ENCODE measurements at regions not wholly inside any gene's neighbourhood (a gene's known extent, or its start where the extent isn't known, plus 50 kb on each side); places are given as distances from the start of the nearest gene placed in this dataset.

GRCh38 chr9:71191708-71192107 is 70.3 kb upstream of the TRPM3 start:
- Mint-ChIP-seq H3K4me3 (no peak overlapping the region), H3K27me3 (no peaks in the 10 kb centered on the region), H3K4me1 (ENCODE audit: low read depth in 2 of 2) (no peaks in the 10 kb centered on the region), H3K27ac (no peak overlapping the region), H3K9me3 (peaks cover 3 to 7% of the 10 kb centered on the region in 2 donors), H3K36me3 (ENCODE audit: insufficient read depth) (no peaks in the 10 kb centered on the region)
- ATAC-seq (replicated peaks) (no peak), DNase-seq (no peak)

GRCh38 chr9:71183251-71183650 is 61.8 kb upstream of the TRPM3 start:
- Mint-ChIP-seq H3K4me1 (ENCODE audit: low read depth in 2 of 2) (no peaks in the 10 kb centered on the region), H3K27me3 (peaks cover 6 to 7% of the 10 kb centered on the region in 2 donors), H3K9me3 (no peaks in the 10 kb centered on the region), H3K4me3 (no peak overlapping the region), H3K27ac (no peak overlapping the region), H3K36me3 (ENCODE audit: insufficient read depth) (no peaks in the 10 kb centered on the region)
- no peak for ATAC-seq (replicated peaks)
- no peak for DNase-seq

- Mint-ChIP-seq H3K27me3 (peaks cover 6 to 7% of the 10 kb centered on the region in 2 donors), H3K4me3 (no peak overlapping the region), H3K4me1 (ENCODE audit: low read depth in 2 of 2) (no peaks in the 10 kb centered on the region), H3K9me3 (peaks cover 6 to 8% of the 10 kb centered on the region in 2 donors), H3K27ac (no peak overlapping the region), H3K36me3 (ENCODE audit: insufficient read depth) (no peaks in the 10 kb centered on the region)
- no peak for DNase-seq
- no peak for ATAC-seq (replicated peaks)
Measured at GRCh38 chr9:71179183-71179582, 57.8 kb upstream of the TRPM3 start.

- Mint-ChIP-seq H3K27me3 (peaks cover 6 to 7% of the 10 kb centered on the region in 2 donors), H3K4me1 (ENCODE audit: low read depth in 2 of 2) (no peaks in the 10 kb centered on the region), H3K36me3 (ENCODE audit: insufficient read depth) (no peaks in the 10 kb centered on the region), H3K4me3 (no peak overlapping the region), H3K27ac (no peak overlapping the region), H3K9me3 (peaks cover 6 to 8% of the 10 kb centered on the region in 2 donors)
- DNase-seq (no peak), ATAC-seq (replicated peaks) (no peak)
Measured at GRCh38 chr9:71177901-71178300, 56.5 kb upstream of the TRPM3 start.

GRCh38 chr9:71171517-71171916 is 50.1 kb upstream of the TRPM3 start:
- Mint-ChIP-seq H3K27me3 (no peaks in the 10 kb centered on the region), H3K4me1 (ENCODE audit: low read depth in 2 of 2) (no peaks in the 10 kb centered on the region), H3K9me3 (peaks cover 8% of the 10 kb centered on the region in 2 donors), H3K36me3 (ENCODE audit: insufficient read depth) (no peaks in the 10 kb centered on the region), H3K27ac (no peak overlapping the region), H3K4me3 (no peak overlapping the region)
- no peak for DNase-seq
- ATAC-seq (replicated peaks) = no peak

Measured in effector memory CD8-positive, alpha-beta T cell (primary cell).